Ishikawa (cell line): ENCODE measurements at regions not wholly inside any gene's neighbourhood (a gene's known extent, or its start where the extent isn't known, plus 50 kb on each side); places are given as distances from the start of the nearest gene placed in this dataset.

Source experiments
- CEBPB ChIP-seq: IDR thresholded peaks from 2 replicates; pipeline ENCODE4 v1.6.1; 2012
- CREB1 ChIP-seq: IDR thresholded peaks from 2 replicates; pipeline ENCODE4 v1.6.1; 2012; ENCODE audit warnings: low read depth
- EP300 ChIP-seq: IDR thresholded peaks from 2 replicates; pipeline ENCODE4 v1.6.1; 2012; ENCODE audit warnings: borderline replicate concordance
- FOXM1 ChIP-seq: IDR thresholded peaks from 2 replicates; pipeline ENCODE4 v1.6.1; 2012; ENCODE audit warnings: low read depth, borderline replicate concordance
- NFIC ChIP-seq: IDR thresholded peaks from 2 replicates; pipeline ENCODE4 v1.6.1; 2012
- RAD21 ChIP-seq: IDR thresholded peaks from 2 replicates; pipeline ENCODE4 v1.6.1; 2012; ENCODE audit warnings: low read depth
- TAF1 ChIP-seq: IDR thresholded peaks from 2 replicates; pipeline ENCODE4 v1.6.1; 2012; ENCODE audit warnings: low read depth, mild to moderate bottlenecking
- YY1 ChIP-seq: IDR thresholded peaks from 2 replicates; pipeline ENCODE4 v1.6.1; 2012; ENCODE audit warnings: low read depth
- TF ChIP-seq, protein P1 (sequence below): IDR thresholded peaks from 2 replicates; pipeline ENCODE4 v1.6.1; 2012; ENCODE audit warnings: low read depth, mild to moderate bottlenecking
- TF ChIP-seq, protein P2 (sequence below): IDR thresholded peaks from 2 replicates; pipeline ENCODE4 v1.6.1; 2012
- TF ChIP-seq, protein P3 (sequence below): IDR thresholded peaks from 2 replicates; pipeline ENCODE4 v1.6.1; 2012

DNA sequence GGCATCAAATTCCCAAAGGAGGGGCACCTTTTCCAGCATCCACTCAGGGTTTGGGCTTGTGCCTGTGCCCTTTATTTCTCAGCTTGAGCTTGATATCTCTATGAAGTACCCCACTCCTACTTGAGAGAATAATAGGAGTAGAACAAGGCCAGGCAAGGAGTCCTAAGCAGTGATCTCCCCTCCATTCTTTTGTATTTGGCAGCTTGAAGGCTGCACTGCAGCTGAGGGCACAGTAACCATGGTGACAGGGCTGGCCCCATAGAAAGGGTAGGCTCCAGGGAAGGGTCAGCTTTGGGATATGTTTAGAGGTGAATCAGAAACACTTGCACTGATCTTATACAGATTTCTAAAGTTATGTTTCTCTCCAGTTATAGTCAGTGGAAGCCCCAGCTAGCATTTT is 145.4 kb upstream of the SLC24A5 start:
- TF ChIP-seq NFIC = no peak
- TF ChIP-seq CREB1 = no peak
- TF ChIP-seq EP300 = no peak
- TF ChIP-seq TAF1 = no peak
- TF ChIP-seq, protein P1, sequence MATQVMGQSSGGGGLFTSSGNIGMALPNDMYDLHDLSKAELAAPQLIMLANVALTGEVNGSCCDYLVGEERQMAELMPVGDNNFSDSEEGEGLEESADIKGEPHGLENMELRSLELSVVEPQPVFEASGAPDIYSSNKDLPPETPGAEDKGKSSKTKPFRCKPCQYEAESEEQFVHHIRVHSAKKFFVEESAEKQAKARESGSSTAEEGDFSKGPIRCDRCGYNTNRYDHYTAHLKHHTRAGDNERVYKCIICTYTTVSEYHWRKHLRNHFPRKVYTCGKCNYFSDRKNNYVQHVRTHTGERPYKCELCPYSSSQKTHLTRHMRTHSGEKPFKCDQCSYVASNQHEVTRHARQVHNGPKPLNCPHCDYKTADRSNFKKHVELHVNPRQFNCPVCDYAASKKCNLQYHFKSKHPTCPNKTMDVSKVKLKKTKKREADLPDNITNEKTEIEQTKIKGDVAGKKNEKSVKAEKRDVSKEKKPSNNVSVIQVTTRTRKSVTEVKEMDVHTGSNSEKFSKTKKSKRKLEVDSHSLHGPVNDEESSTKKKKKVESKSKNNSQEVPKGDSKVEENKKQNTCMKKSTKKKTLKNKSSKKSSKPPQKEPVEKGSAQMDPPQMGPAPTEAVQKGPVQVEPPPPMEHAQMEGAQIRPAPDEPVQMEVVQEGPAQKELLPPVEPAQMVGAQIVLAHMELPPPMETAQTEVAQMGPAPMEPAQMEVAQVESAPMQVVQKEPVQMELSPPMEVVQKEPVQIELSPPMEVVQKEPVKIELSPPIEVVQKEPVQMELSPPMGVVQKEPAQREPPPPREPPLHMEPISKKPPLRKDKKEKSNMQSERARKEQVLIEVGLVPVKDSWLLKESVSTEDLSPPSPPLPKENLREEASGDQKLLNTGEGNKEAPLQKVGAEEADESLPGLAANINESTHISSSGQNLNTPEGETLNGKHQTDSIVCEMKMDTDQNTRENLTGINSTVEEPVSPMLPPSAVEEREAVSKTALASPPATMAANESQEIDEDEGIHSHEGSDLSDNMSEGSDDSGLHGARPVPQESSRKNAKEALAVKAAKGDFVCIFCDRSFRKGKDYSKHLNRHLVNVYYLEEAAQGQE = no peak
- TF ChIP-seq RAD21 = no peak
- TF ChIP-seq FOXM1 = no peak
- no peak for TF ChIP-seq CEBPB
- TF ChIP-seq YY1 = no peak
- TF ChIP-seq, protein P2, sequence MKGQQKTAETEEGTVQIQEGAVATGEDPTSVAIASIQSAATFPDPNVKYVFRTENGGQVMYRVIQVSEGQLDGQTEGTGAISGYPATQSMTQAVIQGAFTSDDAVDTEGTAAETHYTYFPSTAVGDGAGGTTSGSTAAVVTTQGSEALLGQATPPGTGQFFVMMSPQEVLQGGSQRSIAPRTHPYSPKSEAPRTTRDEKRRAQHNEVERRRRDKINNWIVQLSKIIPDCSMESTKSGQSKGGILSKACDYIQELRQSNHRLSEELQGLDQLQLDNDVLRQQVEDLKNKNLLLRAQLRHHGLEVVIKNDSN = no peak
- TF ChIP-seq, protein P3, sequence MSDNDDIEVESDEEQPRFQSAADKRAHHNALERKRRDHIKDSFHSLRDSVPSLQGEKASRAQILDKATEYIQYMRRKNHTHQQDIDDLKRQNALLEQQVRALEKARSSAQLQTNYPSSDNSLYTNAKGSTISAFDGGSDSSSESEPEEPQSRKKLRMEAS = no peak
